ENCODE measurements at regions not wholly inside any gene's neighbourhood (a gene's known extent, or its start where the extent isn't known, plus 50 kb on each side); places are given as distances from the start of the nearest gene placed in this dataset.

- TF ChIP-seq CTCF (IDR thresholded peaks at IDR 0.05) (no peak; the same call in 1 of the 2 replicates), SIN3A (IDR thresholded peaks at IDR 0.05; ENCODE audit: borderline replicate concordance, insufficient read depth, low read depth, low read length) (no peak), REST (IDR thresholded peaks at IDR 0.05; ENCODE audit: insufficient read depth in 1 of 2, low read depth in 2 of 2, low read length in 1 of 2) (no peak), TCF7L2 (IDR thresholded peaks at IDR 0.05; ENCODE audit: low read depth, low read length) (no peak)
These were observed 372.0 kb downstream of the CDH9 start for GRCh38 chr5:26666371-26666770.
